Hematopoietic multipotent progenitor cell treated with erythropoietin and hydrocortisone succinate and interleukin-3 and kit ligand, for 4 days (in vitro differentiated cells): ENCODE measurements at regions not wholly inside any gene's neighbourhood (a gene's known extent, or its start where the extent isn't known, plus 50 kb on each side); places are given as distances from the start of the nearest gene placed in this dataset.

ENCODE experiments used
- DNase-seq: peaks from one replicate; pipeline ENCODE4 v3.0.0-alpha.2; 2015

GRCh38 chr16:54355251-54355650 is 68.7 kb upstream of the IRX3 start:
- DNase-seq, result peak; percentile 48

- no peak for DNase-seq
These were observed 66.5 kb upstream of the IRX3 start for GRCh38 chr16:54353097-54353496.

- DNase-seq, result no peak
These were observed 64.6 kb upstream of the IRX3 start for GRCh38 chr16:54351171-54351570.

GRCh38 chr16:54347961-54348360 is 61.4 kb upstream of the IRX3 start:
- DNase-seq, result no peak

- no peak for DNase-seq
These were observed 59.5 kb upstream of the IRX3 start for GRCh38 chr16:54346041-54346440.

GRCh38 chr16:54344646-54345630 is 58.4 kb upstream of the IRX3 start:
- DNase-seq, result no peak

GRCh38 chr16:54342966-54343365 is 56.4 kb upstream of the IRX3 start:
- DNase-seq, result no peak

- no peak for DNase-seq
These were observed 55.5 kb upstream of the IRX3 start for GRCh38 chr16:54341892-54342776.

- DNase-seq, result no peak
These were observed 53.9 kb upstream of the IRX3 start for GRCh38 chr16:54340531-54340930.

- DNase-seq, result no peak
These were observed 50.1 kb upstream of the IRX3 start for GRCh38 chr16:54336631-54337204.
